ENCODE measurements at regions not wholly inside any gene's neighbourhood (a gene's known extent, or its start where the extent isn't known, plus 50 kb on each side); places are given as distances from the start of the nearest gene placed in this dataset.

DNA sequence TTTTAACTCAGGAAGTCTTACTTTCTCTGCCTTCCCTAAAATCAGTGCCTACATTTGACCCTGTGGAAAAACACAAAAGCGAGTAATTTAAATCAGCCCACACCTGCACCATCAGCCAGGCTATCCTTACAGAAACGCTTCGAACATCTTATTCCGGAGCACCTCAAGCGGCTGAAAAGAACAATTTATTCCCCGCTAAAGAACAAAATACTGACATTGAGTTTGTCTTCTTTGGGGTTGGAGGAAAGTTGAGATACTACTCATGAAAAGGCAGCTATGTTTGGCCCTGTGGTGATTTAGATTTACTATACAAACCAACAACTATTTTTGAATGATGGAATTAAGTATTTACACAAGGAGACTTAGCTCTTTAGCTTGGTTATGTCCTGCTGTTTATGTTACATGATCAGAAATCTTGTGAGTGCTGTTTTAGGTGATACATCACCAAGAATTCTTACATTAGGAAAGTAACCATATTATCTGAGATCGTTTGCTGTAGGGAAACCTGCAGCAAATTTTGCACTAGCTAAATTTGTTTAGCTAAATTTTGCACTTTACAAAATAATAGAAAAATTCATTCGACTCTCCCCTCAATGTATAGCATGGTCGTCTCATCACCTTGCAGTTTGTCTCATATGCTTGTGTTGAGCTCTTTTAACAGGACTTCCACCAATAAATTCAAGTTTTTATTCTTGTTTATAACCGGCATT is 158.8 kb upstream of the SIX2 start:
- no peak for TF ChIP-seq CTCF (IDR thresholded peaks at IDR 0.05; ENCODE audit: extremely low read depth, missing control alignments)
- DNase-seq (ENCODE audit: low spot score) = no peak

- no peak for TF ChIP-seq CTCF (IDR thresholded peaks at IDR 0.05; ENCODE audit: extremely low read depth, missing control alignments)
- no peak for DNase-seq (ENCODE audit: low spot score)
Observed at GRCh38 chr2:45166229-45166890, 157.1 kb upstream of the SIX2 start.

DNA sequence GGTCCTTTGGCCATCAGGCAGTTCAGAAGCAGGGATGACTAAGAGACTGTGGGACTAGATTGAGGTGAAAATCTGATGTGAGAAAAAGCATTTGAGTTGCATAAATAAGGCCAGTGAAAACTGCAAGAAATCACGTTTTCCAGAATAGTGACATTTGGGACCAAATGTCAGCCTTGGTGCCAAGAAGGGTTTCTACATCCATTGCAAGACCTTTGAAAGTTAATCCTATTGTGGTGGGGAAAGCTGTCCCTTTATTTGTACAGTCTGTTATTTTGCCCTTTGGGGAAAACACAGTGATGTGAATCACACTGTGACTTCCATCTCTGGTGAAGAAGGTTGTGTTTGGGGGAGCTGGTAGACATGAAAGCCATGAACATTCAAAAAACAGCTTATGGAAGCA is 153.5 kb upstream of the SIX2 start:
- TF ChIP-seq CTCF (IDR thresholded peaks at IDR 0.05; ENCODE audit: extremely low read depth, missing control alignments) = no peak
- DNase-seq (ENCODE audit: low spot score) = no peak

DNA sequence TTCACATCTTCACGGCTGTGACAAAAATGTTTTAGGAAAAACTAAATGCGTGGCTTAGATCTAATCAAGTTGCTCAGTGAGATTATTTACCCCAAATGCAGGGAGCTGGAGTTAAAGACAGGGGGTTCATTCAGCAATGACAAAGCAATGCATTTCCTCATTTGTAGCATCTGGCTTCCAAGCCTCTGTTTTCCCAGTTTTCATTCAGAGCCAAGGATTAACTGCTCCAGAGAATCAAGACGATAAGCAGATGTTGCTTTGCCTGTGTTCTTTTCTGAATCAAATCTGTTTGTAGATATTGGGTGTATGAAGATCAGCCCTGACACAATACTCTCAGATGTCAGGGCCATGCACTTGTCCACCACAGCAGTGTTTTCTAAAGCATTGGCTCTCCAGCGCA is 147.4 kb upstream of the SIX2 start:
- no peak for TF ChIP-seq CTCF (IDR thresholded peaks at IDR 0.05; ENCODE audit: extremely low read depth, missing control alignments)
- DNase-seq (ENCODE audit: low spot score) = no peak

GRCh38 chr2:45154606-45155155 is 145.4 kb upstream of the SIX2 start:
- no peak for DNase-seq (ENCODE audit: low spot score)
- no peak for TF ChIP-seq CTCF (IDR thresholded peaks at IDR 0.05; ENCODE audit: extremely low read depth, missing control alignments)

GRCh38 chr2:45154144-45154543 is 144.9 kb upstream of the SIX2 start:
- no peak for TF ChIP-seq CTCF (IDR thresholded peaks at IDR 0.05; ENCODE audit: extremely low read depth, missing control alignments)
- no peak for DNase-seq (ENCODE audit: low spot score)

DNA sequence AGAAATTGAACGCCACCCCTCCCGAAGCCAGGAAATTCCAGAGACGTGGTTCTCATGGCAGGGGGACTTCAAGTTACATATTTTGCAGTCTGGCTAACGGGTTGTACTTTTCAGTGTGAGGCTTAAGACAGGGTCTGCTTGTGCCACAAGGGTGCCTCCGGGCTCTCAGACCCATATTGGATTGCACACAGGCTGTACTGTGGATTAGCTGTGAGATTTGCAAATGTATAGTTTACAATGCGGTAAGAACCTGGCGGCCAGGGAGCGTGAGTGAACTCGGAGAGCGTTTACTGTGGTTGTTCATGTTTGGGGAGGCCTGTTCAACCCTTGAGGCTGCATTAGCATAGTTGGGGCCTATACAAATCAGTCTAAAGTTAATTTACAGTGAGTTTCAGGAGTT is 143.9 kb upstream of the SIX2 start:
- no peak for DNase-seq (ENCODE audit: low spot score)
- TF ChIP-seq CTCF (IDR thresholded peaks at IDR 0.05; ENCODE audit: extremely low read depth, missing control alignments) = no peak
